Neutrophil (primary cell): ENCODE measurements at regions not wholly inside any gene's neighbourhood (a gene's known extent, or its start where the extent isn't known, plus 50 kb on each side); places are given as distances from the start of the nearest gene placed in this dataset.

Experiments
- H3K27ac ChIP-seq: fragments of 200-600 bp; sonication (generic); 2 replicates; pipeline ENCODE4 v1.5.1; 2016; ENCODE audit warnings: mild to moderate bottlenecking, moderate library complexity
- H3K27me3 ChIP-seq: fragments of 200-600 bp; sonication (generic); 2 replicates; pipeline ENCODE4 v1.6.0; 2016; ENCODE audit warnings: mild to moderate bottlenecking
- H3K36me3 ChIP-seq: fragments of 200-600 bp; sonication (generic); 2 replicates; pipeline ENCODE4 v1.5.1; 2017
- H3K4me1 ChIP-seq, 2 experiments: fragments of 200-600 bp in 1 of 2; sonication (generic) in 1 of 2; 1 replicate in 1 of 2; 2 replicates in 1 of 2; pipeline versions ENCODE4 v1.5.1 to v1.6.1; 2013 to 2016; ENCODE audit warnings: low read depth in 1 of 2, low read length in 1 of 2, mild to moderate bottlenecking in 1 of 2, moderate library complexity in 1 of 2; ENCODE audit not compliant: control insufficient read depth in 1 of 2, insufficient read depth in 1 of 2
- H3K4me3 ChIP-seq, 2 experiments: fragments of 200-600 bp in 1 of 2; sonication (generic) in 1 of 2; 1 replicate in 1 of 2; 2 replicates in 1 of 2; pipeline ENCODE4 v1.5.1; 2013 to 2016; ENCODE audit warnings: low read depth in 1 of 2, low read length in 1 of 2, mild to moderate bottlenecking in 1 of 2, moderate library complexity in 1 of 2
- H3K9me3 ChIP-seq: fragments of 200-600 bp; sonication (generic); 2 replicates; pipeline ENCODE4 v1.5.1; 2016
- CTCF ChIP-seq: fragments of 200-600 bp; sonication (generic); IDR thresholded peaks from 2 replicates; pipeline ENCODE4 v1.5.1; 2016; ENCODE audit warnings: antibody characterized with exemption

GRCh38 chr18:43760010-43760409 is 482.7 kb upstream of the SYT4 start:
- Histone ChIP-seq H3K27ac (no peak overlapping the region), H3K36me3 (no peaks in the 10 kb centered on the region), H3K27me3 (no peaks in the 10 kb centered on the region), H3K4me3 (no peak overlapping the region), H3K4me1 (no peaks in the 10 kb centered on the region), H3K9me3 (no peaks in the 10 kb centered on the region)
- no peak for TF ChIP-seq CTCF

- no peaks in the 10 kb centered on the region for H3K27me3 ChIP-seq
- no peak overlapping the region for H3K4me3 ChIP-seq
- no peak for TF ChIP-seq CTCF
- H3K36me3 ChIP-seq: no peaks in the 10 kb centered on the region
- H3K27ac ChIP-seq: no peak overlapping the region
- H3K9me3 ChIP-seq: no peaks in the 10 kb centered on the region
- no peaks in the 10 kb centered on the region for H3K4me1 ChIP-seq
Measured at GRCh38 chr18:43772907-43773306, 495.6 kb upstream of the SYT4 start.

- Histone ChIP-seq H3K36me3 (no peaks in the 10 kb centered on the region), H3K27me3 (no peaks in the 10 kb centered on the region), H3K27ac (no peak overlapping the region), H3K4me1 (no peaks in the 10 kb centered on the region), H3K9me3 (no peaks in the 10 kb centered on the region), H3K4me3 (no peak overlapping the region)
- TF ChIP-seq CTCF: no peak
Measured at GRCh38 chr18:43774497-43774896, 497.2 kb upstream of the SYT4 start.

- no peaks in the 10 kb centered on the region for H3K4me1 ChIP-seq
- TF ChIP-seq CTCF: no peak
Measured at GRCh38 chr18:43775591-43775990, 498.3 kb upstream of the SYT4 start.

GRCh38 chr18:43776997-43777396 is 499.7 kb upstream of the SYT4 start:
- H3K9me3 ChIP-seq: no peaks in the 10 kb centered on the region
- no peaks in the 10 kb centered on the region for H3K27me3 ChIP-seq
- no peak for TF ChIP-seq CTCF
- no peak overlapping the region for H3K4me3 ChIP-seq
- no peaks in the 10 kb centered on the region for H3K4me1 ChIP-seq
- no peak overlapping the region for H3K27ac ChIP-seq
- no peaks in the 10 kb centered on the region for H3K36me3 ChIP-seq

More at GRCh38 chr18:43775591-43775990, 498.3 kb upstream of the SYT4 start:
- H3K9me3 ChIP-seq: no peaks in the 10 kb centered on the region
- no peak overlapping the region for H3K4me3 ChIP-seq
- H3K27ac ChIP-seq: no peak overlapping the region
- no peaks in the 10 kb centered on the region for H3K27me3 ChIP-seq
- no peaks in the 10 kb centered on the region for H3K36me3 ChIP-seq
